Mesodermal cell (in vitro differentiated cells): ENCODE measurements at regions not wholly inside any gene's neighbourhood (a gene's known extent, or its start where the extent isn't known, plus 50 kb on each side); places are given as distances from the start of the nearest gene placed in this dataset.

ENCODE experiments used
- H3K27ac ChIP-seq: 2 replicates; pipeline ENCODE4 v1.7.0; 2013; ENCODE audit warnings: mild to moderate bottlenecking, low read depth, low read length, moderate library complexity; ENCODE audit not compliant: severe bottlenecking
- H3K36me3 ChIP-seq: 2 replicates; pipeline ENCODE4 v1.7.1; 2013; ENCODE audit warnings: mild to moderate bottlenecking, low read length, moderate library complexity; ENCODE audit not compliant: control insufficient read depth, insufficient read depth
- H3K4me1 ChIP-seq: one replicate; pipeline ENCODE4 v1.7.1; 2013; ENCODE audit warnings: mild to moderate bottlenecking, low read length; ENCODE audit not compliant: insufficient read depth, control insufficient read depth, poor library complexity, severe bottlenecking
- H3K4me3 ChIP-seq: 2 replicates; pipeline ENCODE4 v1.7.0; 2013; ENCODE audit warnings: low read length, control low read depth, mild to moderate bottlenecking; ENCODE audit not compliant: insufficient read depth, poor library complexity, severe bottlenecking; ENCODE audit errors: extremely low read depth
- H3K9me3 ChIP-seq: 2 replicates; pipeline ENCODE4 v1.7.1; 2013; ENCODE audit warnings: mild to moderate bottlenecking, low read length, moderate library complexity; ENCODE audit not compliant: control insufficient read depth
- WGBS, 2 experiments: methylation state at CpG; one replicate each; pipeline ENCODE4 v1.1.5; 2013; ENCODE audit warnings: missing lambda C conversion rate in 2 of 2; ENCODE audit not compliant: insufficient coverage in 2 of 2; 5-methylcytosine and 5-hydroxymethylcytosine counted together

GRCh38 chr15:66848686-66849392 is 146.8 kb downstream of the SMAD6 start:
- peaks cover 19% of the 10 kb centered on the region for H3K36me3 ChIP-seq
- no peak overlapping the region for H3K4me3 ChIP-seq
- H3K9me3 ChIP-seq, result no peaks in the 10 kb centered on the region
- peaks cover 46% of the 10 kb centered on the region for H3K4me1 ChIP-seq
- 94 to 95% methylated on average over 7 to 8 of the region's 9 CpGs for WGBS, 2 experiments
- peak overlapping the region; percentile 95 for H3K27ac ChIP-seq

- peak overlapping the region; percentile 95 for H3K27ac ChIP-seq
- H3K4me1 ChIP-seq, result peaks cover 48% of the 10 kb centered on the region
- H3K9me3 ChIP-seq, result no peaks in the 10 kb centered on the region
- WGBS, 2 experiments, result 100% methylated on average over 1 to 3 of the region's 3 CpGs
- H3K4me3 ChIP-seq, result no peak overlapping the region
- peaks cover 17% of the 10 kb centered on the region for H3K36me3 ChIP-seq
Measured at GRCh38 chr15:66849393-66849745, 147.3 kb downstream of the SMAD6 start.

- Histone ChIP-seq H3K36me3 (peaks cover 14% of the 10 kb centered on the region), H3K4me3 (no peak overlapping the region), H3K9me3 (no peaks in the 10 kb centered on the region), H3K27ac (peak overlapping the region; percentile 95), H3K4me1 (peaks cover 52% of the 10 kb centered on the region)
- WGBS, 2 experiments, result 87% methylated on average over 2 to 4 of the region's 4 CpGs
Measured at GRCh38 chr15:66849746-66850077, 147.7 kb downstream of the SMAD6 start.

GRCh38 chr15:66850078-66850991 is 148.3 kb downstream of the SMAD6 start:
- H3K9me3 ChIP-seq, result no peaks in the 10 kb centered on the region
- peaks cover 52% of the 10 kb centered on the region for H3K4me1 ChIP-seq
- H3K36me3 ChIP-seq, result peaks cover 8% of the 10 kb centered on the region
- peak overlapping the region; percentile 95 for H3K27ac ChIP-seq
- H3K4me3 ChIP-seq, result no peak overlapping the region
- 53 to 73% methylated on average over 16 to 23 of the region's 25 CpGs for WGBS, 2 experiments

GRCh38 chr15:66850996-66851310 is 148.9 kb downstream of the SMAD6 start:
- Histone ChIP-seq H3K36me3 (peaks cover 4% of the 10 kb centered on the region), H3K4me3 (no peak overlapping the region), H3K9me3 (no peaks in the 10 kb centered on the region), H3K27ac (peak overlapping the region; percentile 95), H3K4me1 (peaks cover 52% of the 10 kb centered on the region)
- 9% methylated on average over 3 of the region's 6 CpGs; no CpG with 5 or more reads in 1 of the 2 experiments for WGBS, 2 experiments

GRCh38 chr15:66851311-66852063 is 149.5 kb downstream of the SMAD6 start:
- Histone ChIP-seq H3K9me3 (no peaks in the 10 kb centered on the region), H3K4me3 (no peak overlapping the region), H3K36me3 (peaks cover 4% of the 10 kb centered on the region), H3K4me1 (peaks cover 52% of the 10 kb centered on the region), H3K27ac (peak overlapping the region; percentile 61)
- WGBS, 2 experiments, result 13 to 17% methylated on average over 20 of the region's 26 CpGs

- Histone ChIP-seq H3K27ac (peak overlapping the region; percentile 61), H3K9me3 (no peaks in the 10 kb centered on the region), H3K4me3 (no peak overlapping the region), H3K4me1 (peaks cover 52% of the 10 kb centered on the region), H3K36me3 (peaks cover 4% of the 10 kb centered on the region)
- WGBS, 2 experiments, result 84 to 92% methylated on average over 17 to 18 of the region's 25 CpGs
Measured at GRCh38 chr15:66852064-66852905, 150.2 kb downstream of the SMAD6 start.

- H3K4me3 ChIP-seq, result no peak overlapping the region
- 77 to 84% methylated on average over 6 to 18 of the region's 23 CpGs for WGBS, 2 experiments
- peaks cover 4% of the 10 kb centered on the region for H3K36me3 ChIP-seq
- no peaks in the 10 kb centered on the region for H3K9me3 ChIP-seq
- no peak overlapping the region for H3K27ac ChIP-seq
- H3K4me1 ChIP-seq, result peaks cover 46% of the 10 kb centered on the region
Measured at GRCh38 chr15:66854012-66854965, 152.3 kb downstream of the SMAD6 start.

GRCh38 chr15:66855041-66855440 is 153.0 kb downstream of the SMAD6 start:
- no peak overlapping the region for H3K27ac ChIP-seq
- no peaks in the 10 kb centered on the region for H3K9me3 ChIP-seq
- peaks cover 4% of the 10 kb centered on the region for H3K36me3 ChIP-seq
- no peak overlapping the region for H3K4me3 ChIP-seq
- H3K4me1 ChIP-seq, result peaks cover 39% of the 10 kb centered on the region
- WGBS, 2 experiments, result no CpG with 5 or more reads among the region's 1 CpG
